Loucy (cell line): ENCODE measurements at regions not wholly inside any gene's neighbourhood (a gene's known extent, or its start where the extent isn't known, plus 50 kb on each side); places are given as distances from the start of the nearest gene placed in this dataset.

ENCODE experiments used
- H2AFZ ChIP-seq: fragments of 200-600 bp; sonication (generic); 2 replicates; pipeline ENCODE4 v1.6.0; 2016; ENCODE audit warnings: antibody characterized with exemption, mild to moderate bottlenecking, low read length, moderate library complexity
- H3F3A ChIP-seq: fragments of 200-600 bp; 2 replicates; pipeline ENCODE4 v1.6.0; 2016; ENCODE audit warnings: antibody characterized with exemption, low read depth, mild to moderate bottlenecking
- H3K27me3 ChIP-seq: fragments of 200-600 bp; sonication (generic); 2 replicates; pipeline ENCODE4 v1.6.1; 2014; ENCODE audit warnings: low read length, mild to moderate bottlenecking; ENCODE audit not compliant: insufficient read depth, poor library complexity, severe bottlenecking
- H3K36me3 ChIP-seq: fragments of 200-600 bp; sonication (generic); 2 replicates; pipeline ENCODE4 v1.6.1; 2016; ENCODE audit warnings: low read length; ENCODE audit not compliant: insufficient read depth
- H3K4me1 ChIP-seq: fragments of 200-600 bp; sonication (generic); 2 replicates; pipeline ENCODE4 v1.5.1; 2014; ENCODE audit warnings: low read length, mild to moderate bottlenecking; ENCODE audit not compliant: insufficient read depth, poor library complexity, severe bottlenecking
- H3K4me2 ChIP-seq: fragments of 200-600 bp; sonication (generic); 2 replicates; pipeline ENCODE4 v1.6.0; 2014; ENCODE audit warnings: antibody characterized with exemption, low read length, low read depth, mild to moderate bottlenecking; ENCODE audit not compliant: poor library complexity, severe bottlenecking
- H3K4me3 ChIP-seq: fragments of 200-600 bp; sonication (generic); 2 replicates; pipeline ENCODE4 v1.5.1; 2014; ENCODE audit warnings: low read length, mild to moderate bottlenecking, mixed read lengths; ENCODE audit not compliant: poor library complexity, severe bottlenecking
- H3K79me2 ChIP-seq: fragments of 200-600 bp; sonication (generic); 2 replicates; pipeline ENCODE4 v1.6.1; 2014; ENCODE audit warnings: low read length; ENCODE audit not compliant: insufficient read depth
- H3K9ac ChIP-seq: fragments of 200-600 bp; sonication (generic); 2 replicates; pipeline ENCODE4 v1.6.0; 2014; ENCODE audit warnings: mild to moderate bottlenecking, low read depth, low read length, moderate library complexity; ENCODE audit not compliant: poor library complexity, severe bottlenecking
- H3K9me2 ChIP-seq: fragments of 200-600 bp; sonication (generic); replicated peaks from 2 replicates; pipeline ENCODE4 v1.6.1; 2016; ENCODE audit warnings: low read depth, low read length, mixed read lengths
- H3K9me3 ChIP-seq: fragments of 200-600 bp; sonication (generic); 2 replicates; pipeline ENCODE4 v1.6.1; 2014; ENCODE audit warnings: mild to moderate bottlenecking, antibody characterized with exemption, low read length, low read depth; ENCODE audit not compliant: insufficient read depth
- H4K20me1 ChIP-seq: fragments of 200-600 bp; sonication (generic); 2 replicates; pipeline ENCODE4 v1.6.0; 2014; ENCODE audit warnings: antibody characterized with exemption, low read length, mild to moderate bottlenecking; ENCODE audit not compliant: insufficient read depth, poor library complexity, severe bottlenecking
- EZH2phosphoT487 ChIP-seq: fragments of 200-600 bp; IDR thresholded peaks from 2 replicates; pipeline ENCODE4 v1.6.1; 2018; ENCODE audit warnings: antibody characterized with exemption, mild to moderate bottlenecking, moderate library complexity, borderline replicate concordance
- TF ChIP-seq, protein P1 (sequence below): fragments of 200-600 bp; sonication (generic); conservative IDR thresholded peaks from 2 replicates; pipeline ENCODE4 v1.5.1; 2014; ENCODE audit warnings: mild to moderate bottlenecking, antibody characterized with exemption, low read length

DNA sequence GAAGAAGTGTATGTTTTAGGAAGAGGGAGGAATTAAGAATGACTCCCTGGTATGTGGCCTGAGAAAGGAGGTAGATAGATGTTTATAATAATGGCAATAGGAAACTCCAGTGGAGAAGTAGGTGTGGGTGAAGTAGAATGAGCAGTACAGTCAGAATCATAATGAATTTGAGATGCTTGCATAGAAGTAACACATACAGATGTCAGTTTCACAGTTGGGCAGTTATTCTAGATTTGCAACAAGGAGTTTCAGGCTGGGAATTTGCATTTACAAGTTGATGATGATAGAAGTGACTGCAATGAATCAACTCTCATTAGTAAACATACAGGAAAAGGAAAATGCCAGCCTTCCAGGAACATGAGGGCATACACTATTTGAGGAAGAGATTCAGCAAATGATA, 149.0 kb downstream of the SLITRK1 start:
- Histone ChIP-seq H2AFZ (no peak overlapping the region), H3K9me2 (no peaks in the 10 kb centered on the region), H3K36me3 (no peaks in the 10 kb centered on the region), H3K27me3 (no peaks in the 10 kb centered on the region), H3K4me2 (no peak overlapping the region), H3F3A (no peaks in the 10 kb centered on the region), H3K4me3 (no peak overlapping the region), H3K9me3 (no peaks in the 10 kb centered on the region), H3K4me1 (no peaks in the 10 kb centered on the region), H3K79me2 (no peaks in the 10 kb centered on the region), H3K9ac (no peak overlapping the region), H4K20me1 (no peaks in the 10 kb centered on the region)
- TF ChIP-seq, protein P1, sequence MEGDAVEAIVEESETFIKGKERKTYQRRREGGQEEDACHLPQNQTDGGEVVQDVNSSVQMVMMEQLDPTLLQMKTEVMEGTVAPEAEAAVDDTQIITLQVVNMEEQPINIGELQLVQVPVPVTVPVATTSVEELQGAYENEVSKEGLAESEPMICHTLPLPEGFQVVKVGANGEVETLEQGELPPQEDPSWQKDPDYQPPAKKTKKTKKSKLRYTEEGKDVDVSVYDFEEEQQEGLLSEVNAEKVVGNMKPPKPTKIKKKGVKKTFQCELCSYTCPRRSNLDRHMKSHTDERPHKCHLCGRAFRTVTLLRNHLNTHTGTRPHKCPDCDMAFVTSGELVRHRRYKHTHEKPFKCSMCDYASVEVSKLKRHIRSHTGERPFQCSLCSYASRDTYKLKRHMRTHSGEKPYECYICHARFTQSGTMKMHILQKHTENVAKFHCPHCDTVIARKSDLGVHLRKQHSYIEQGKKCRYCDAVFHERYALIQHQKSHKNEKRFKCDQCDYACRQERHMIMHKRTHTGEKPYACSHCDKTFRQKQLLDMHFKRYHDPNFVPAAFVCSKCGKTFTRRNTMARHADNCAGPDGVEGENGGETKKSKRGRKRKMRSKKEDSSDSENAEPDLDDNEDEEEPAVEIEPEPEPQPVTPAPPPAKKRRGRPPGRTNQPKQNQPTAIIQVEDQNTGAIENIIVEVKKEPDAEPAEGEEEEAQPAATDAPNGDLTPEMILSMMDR = no peak
- no peak for TF ChIP-seq EZH2phosphoT487

DNA sequence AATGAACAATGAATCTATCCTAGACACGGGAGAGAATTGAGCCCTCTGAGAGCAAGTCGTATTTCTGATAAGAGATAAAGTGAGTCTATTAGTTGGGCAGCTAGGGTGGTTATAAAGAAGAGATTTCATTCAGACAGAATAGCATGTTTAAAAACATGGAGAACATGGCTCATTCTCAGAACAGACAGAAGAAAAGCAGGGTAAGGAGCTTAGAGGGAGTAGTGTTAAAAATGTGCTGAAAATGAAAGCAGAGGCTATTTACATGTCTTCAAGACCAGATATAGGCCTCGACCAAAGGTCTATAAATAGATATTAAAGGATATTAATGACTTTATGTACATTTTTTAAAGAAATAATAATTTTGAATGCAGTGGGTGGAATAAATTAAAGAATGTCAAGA, 149.5 kb downstream of the SLITRK1 start:
- Histone ChIP-seq H3K9me2 (no peaks in the 10 kb centered on the region), H3K4me1 (no peaks in the 10 kb centered on the region), H2AFZ (peak overlapping the region; percentile 67; the same call in 1 of the 2 replicates), H3K4me2 (no peak overlapping the region), H3K9ac (no peak overlapping the region), H3K79me2 (no peaks in the 10 kb centered on the region), H3K9me3 (no peaks in the 10 kb centered on the region), H4K20me1 (no peaks in the 10 kb centered on the region), H3K4me3 (no peak overlapping the region), H3K36me3 (no peaks in the 10 kb centered on the region), H3F3A (no peaks in the 10 kb centered on the region), H3K27me3 (no peaks in the 10 kb centered on the region)
- TF ChIP-seq EZH2phosphoT487 = no peak
- TF ChIP-seq, protein P1 = no peak

DNA sequence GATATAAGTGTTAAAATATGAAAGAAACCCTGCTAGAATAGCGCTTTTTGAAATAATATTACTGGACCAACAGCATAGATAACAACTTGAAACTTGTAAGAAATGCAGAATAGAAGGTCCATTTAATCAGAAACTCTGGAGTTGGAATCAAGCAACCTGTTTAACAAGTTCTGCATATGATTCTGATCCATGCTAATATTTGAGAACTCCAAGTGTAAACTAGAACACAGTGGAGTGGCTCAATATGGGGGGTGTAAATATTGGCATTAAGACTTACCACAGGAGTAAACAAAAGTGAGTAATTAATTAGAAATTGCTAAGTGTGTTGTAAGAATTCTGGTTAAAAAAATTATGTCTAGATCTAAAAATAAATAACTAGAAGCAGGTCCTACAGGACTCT, 151.2 kb downstream of the SLITRK1 start:
- Histone ChIP-seq H3K9me2 (no peaks in the 10 kb centered on the region), H4K20me1 (no peaks in the 10 kb centered on the region), H3F3A (no peaks in the 10 kb centered on the region)

More for the DNA sequence above, 151.2 kb downstream of the SLITRK1 start:
- Histone ChIP-seq H3K27me3 (no peaks in the 10 kb centered on the region), H2AFZ (no peak overlapping the region), H3K4me2 (no peak overlapping the region), H3K79me2 (no peaks in the 10 kb centered on the region), H3K4me1 (no peaks in the 10 kb centered on the region), H3K9me3 (no peaks in the 10 kb centered on the region), H3K4me3 (no peak overlapping the region), H3K36me3 (no peaks in the 10 kb centered on the region), H3K9ac (no peak overlapping the region)
- TF ChIP-seq EZH2phosphoT487 = no peak
- TF ChIP-seq, protein P1 = no peak
